Mucosa of gallbladder (tissue), 1 donor: ENCODE measurements at regions not wholly inside any gene's neighbourhood (a gene's known extent, or its start where the extent isn't known, plus 50 kb on each side); places are given as distances from the start of the nearest gene placed in this dataset.

ENCODE experiments used
- DNase-seq: peaks from one replicate; pipeline ENCODE4 v3.0.0-alpha.2; 2020; ENCODE audit warnings: low spot score
- donor health status: DM: no; HTN: no; CAD: no.

- DNase-seq = no peak
Measured at GRCh38 chr20:52572687-52573086, 381.1 kb upstream of the ZFP64 start.

GRCh38 chr20:52569201-52569600 lies 377.6 kb upstream of the ZFP64 start:
- DNase-seq = no peak

GRCh38 chr20:52565614-52566013 lies 374.0 kb upstream of the ZFP64 start:
- no peak for DNase-seq

- DNase-seq = no peak
Measured at GRCh38 chr20:52564594-52564993, 373.0 kb upstream of the ZFP64 start.

- DNase-seq = no peak
Measured at GRCh38 chr20:52552181-52552872, 360.7 kb upstream of the ZFP64 start.

- DNase-seq = no peak
Measured at GRCh38 chr20:52542131-52542530, 350.6 kb upstream of the ZFP64 start.

GRCh38 chr20:52540509-52540908 lies 348.9 kb upstream of the ZFP64 start:
- peak; percentile 11 for DNase-seq

- DNase-seq = no peak
Measured at GRCh38 chr20:52539891-52540290, 348.3 kb upstream of the ZFP64 start.

GRCh38 chr20:52536841-52537400 lies 345.3 kb upstream of the ZFP64 start:
- DNase-seq = no peak

GRCh38 chr20:52536040-52536439 lies 344.5 kb upstream of the ZFP64 start:
- DNase-seq = no peak

- no peak for DNase-seq
Measured at GRCh38 chr20:52534616-52535015, 343.0 kb upstream of the ZFP64 start.

GRCh38 chr20:52533401-52533800 lies 341.8 kb upstream of the ZFP64 start:
- no peak for DNase-seq

GRCh38 chr20:52532674-52533073 lies 341.1 kb upstream of the ZFP64 start:
- DNase-seq = no peak

- no peak for DNase-seq
Measured at GRCh38 chr20:52530571-52530970, 339.0 kb upstream of the ZFP64 start.

GRCh38 chr20:52529826-52530225 lies 338.2 kb upstream of the ZFP64 start:
- no peak for DNase-seq

- no peak for DNase-seq
Measured at GRCh38 chr20:52524861-52525260, 333.3 kb upstream of the ZFP64 start.

GRCh38 chr20:52518735-52519134 lies 327.2 kb upstream of the ZFP64 start:
- no peak for DNase-seq

GRCh38 chr20:52515877-52516276 lies 324.3 kb upstream of the ZFP64 start:
- DNase-seq = no peak

- no peak for DNase-seq
Measured at GRCh38 chr20:52500157-52500556, 308.6 kb upstream of the ZFP64 start.

- no peak for DNase-seq
Measured at GRCh38 chr20:52497731-52498130, 306.2 kb upstream of the ZFP64 start.

- no peak for DNase-seq
Measured at GRCh38 chr20:52496191-52496590, 304.6 kb upstream of the ZFP64 start.

GRCh38 chr20:52494244-52494643 lies 302.7 kb upstream of the ZFP64 start:
- DNase-seq = no peak

GRCh38 chr20:52493171-52493721 lies 301.7 kb upstream of the ZFP64 start:
- no peak for DNase-seq
